H9 (cell line): ENCODE measurements at regions not wholly inside any gene's neighbourhood (a gene's known extent, or its start where the extent isn't known, plus 50 kb on each side); places are given as distances from the start of the nearest gene placed in this dataset.

ENCODE experiments used
- DNase-seq: peaks from one replicate; pipeline ENCODE4 v3.0.0-alpha.2; 2017
- H2AFZ ChIP-seq: one replicate; pipeline ENCODE4 v1.6.1; 2013; ENCODE audit warnings: mild to moderate bottlenecking, low read length, control low read depth, moderate library complexity
- H2AK5ac ChIP-seq: 2 replicates; pipeline ENCODE4 v1.6.1; 2013; ENCODE audit warnings: low read length, control low read depth, mixed read lengths; ENCODE audit not compliant: insufficient read length
- H2BK120ac ChIP-seq: one replicate; pipeline ENCODE4 v1.6.1; 2013; ENCODE audit warnings: low read depth, mild to moderate bottlenecking, low read length, control low read depth, inconsistent platforms; ENCODE audit not compliant: poor library complexity, severe bottlenecking
- H2BK12ac ChIP-seq: 2 replicates; pipeline ENCODE4 v1.6.1; 2013; ENCODE audit warnings: low read length, control low read depth, mixed read lengths, low read depth; ENCODE audit not compliant: insufficient read length
- H2BK15ac ChIP-seq: 2 replicates; pipeline ENCODE4 v1.6.1; 2013; ENCODE audit warnings: low read depth, low read length, control low read depth
- H2BK20ac ChIP-seq: one replicate; pipeline ENCODE4 v1.6.1; 2013; ENCODE audit warnings: low read depth, mild to moderate bottlenecking, low read length, control low read depth, inconsistent platforms; ENCODE audit not compliant: poor library complexity, severe bottlenecking
- H2BK5ac ChIP-seq: 2 replicates; pipeline ENCODE4 v1.6.1; 2013; ENCODE audit warnings: low read length, control low read depth, mixed read lengths; ENCODE audit not compliant: insufficient read length
- H3K14ac ChIP-seq: 2 replicates; pipeline ENCODE4 v1.6.1; 2013; ENCODE audit warnings: low read length, control low read depth; ENCODE audit not compliant: insufficient read depth
- H3K18ac ChIP-seq: 2 replicates; pipeline ENCODE4 v1.6.1; 2013; ENCODE audit warnings: low read depth, mild to moderate bottlenecking, mixed read lengths, low read length, control low read depth; ENCODE audit not compliant: insufficient read length
- H3K23ac ChIP-seq: 2 replicates; pipeline ENCODE4 v1.6.1; 2013; ENCODE audit warnings: low read length, control low read depth, mixed read lengths, low read depth; ENCODE audit not compliant: insufficient read length
- H3K23me2 ChIP-seq: 2 replicates; pipeline ENCODE4 v1.6.1; 2013; ENCODE audit warnings: low read depth, mild to moderate bottlenecking, mixed read lengths, low read length, control low read depth; ENCODE audit not compliant: insufficient read length, poor library complexity, severe bottlenecking
- H3K27ac ChIP-seq: 2 replicates; pipeline ENCODE4 v1.5.1; 2013; ENCODE audit warnings: low read length, control low read depth, mixed read lengths, low read depth; ENCODE audit not compliant: insufficient read length
- H3K27me3 ChIP-seq: 2 replicates; pipeline ENCODE4 v1.6.1; 2013; ENCODE audit warnings: low read length, control low read depth, inconsistent platforms; ENCODE audit not compliant: insufficient read depth
- H3K4ac ChIP-seq: 2 replicates; pipeline ENCODE4 v1.6.1; 2013; ENCODE audit warnings: low read depth, mild to moderate bottlenecking, control low read depth, inconsistent platforms, low read length, moderate library complexity
- H3K4me1 ChIP-seq: 2 replicates; pipeline ENCODE4 v1.6.1; 2013; ENCODE audit warnings: low read length, control low read depth, inconsistent platforms; ENCODE audit not compliant: insufficient read depth
- H3K4me2 ChIP-seq: 2 replicates; pipeline ENCODE4 v1.6.1; 2013; ENCODE audit warnings: low read length, control low read depth, mixed read lengths; ENCODE audit not compliant: insufficient read length, insufficient read depth
- H3K56ac ChIP-seq: 2 replicates; pipeline ENCODE4 v1.6.1; 2013; ENCODE audit warnings: low read depth, mild to moderate bottlenecking, mixed read lengths, low read length, control low read depth; ENCODE audit not compliant: insufficient read length
- H3K79me1 ChIP-seq: 2 replicates; pipeline ENCODE4 v1.6.1; 2013; ENCODE audit warnings: low read depth, mild to moderate bottlenecking, moderate library complexity, low read length, control low read depth, inconsistent platforms; ENCODE audit not compliant: insufficient read depth, poor library complexity, severe bottlenecking
- H3K79me2 ChIP-seq: 2 replicates; pipeline ENCODE4 v1.6.1; 2013; ENCODE audit warnings: low read length, control low read depth, inconsistent platforms; ENCODE audit not compliant: insufficient read depth
- H3K9ac ChIP-seq: 2 replicates; pipeline ENCODE4 v1.6.1; 2013; ENCODE audit warnings: low read length, control low read depth, mixed read lengths; ENCODE audit not compliant: insufficient read length; ENCODE audit errors: extremely low read depth
- H3K9me3 ChIP-seq: one replicate; pipeline ENCODE4 v1.6.1; 2013; ENCODE audit warnings: low read depth, low read length, inconsistent platforms; ENCODE audit not compliant: control insufficient read depth
- H3T11ph ChIP-seq: one replicate; pipeline ENCODE4 v1.6.1; 2013; ENCODE audit warnings: mild to moderate bottlenecking, low read length, control low read depth, inconsistent platforms
- H4K20me1 ChIP-seq: one replicate; pipeline ENCODE4 v1.6.1; 2013; ENCODE audit not compliant: control insufficient read depth, insufficient read length, insufficient read depth
- H4K5ac ChIP-seq: 2 replicates; pipeline ENCODE4 v1.6.1; 2013; ENCODE audit warnings: low read depth, mild to moderate bottlenecking, mixed read lengths, low read length, control low read depth; ENCODE audit not compliant: insufficient read length
- H4K8ac ChIP-seq: replicated peaks from 2 replicates; pipeline ENCODE4 v1.6.1; 2013; ENCODE audit warnings: low read length, control low read depth, mixed read lengths, low read depth; ENCODE audit not compliant: insufficient read length
- H4K91ac ChIP-seq: 2 replicates; pipeline ENCODE4 v1.6.1; 2013; ENCODE audit warnings: low read depth, mild to moderate bottlenecking, moderate library complexity, mixed read lengths, low read length, control low read depth; ENCODE audit not compliant: insufficient read length
- H3K27ac Mint-ChIP-seq, 3 experiments: 2 replicates in 2 of 3; 3 replicates in 1 of 3; pipeline ENCODE4 v1.8.0; 2020 to 2021; ENCODE audit warnings: mixed read lengths in 3 of 3, mild to moderate bottlenecking in 1 of 3, moderate library complexity in 1 of 3
- H3K27me3 Mint-ChIP-seq: 2 replicates; pipeline ENCODE4 v1.8.0; 2021; ENCODE audit warnings: low read depth, mild to moderate bottlenecking, moderate library complexity, mixed read lengths
- H3K36me3 Mint-ChIP-seq, 3 experiments: 2 replicates in 2 of 3; 3 replicates in 1 of 3; pipeline ENCODE4 v1.8.0; 2020 to 2021; ENCODE audit warnings: low read depth in 3 of 3, mixed read lengths in 3 of 3; ENCODE audit not compliant: insufficient read depth in 1 of 3
- H3K4me1 Mint-ChIP-seq, 2 experiments: 2 replicates each; pipeline ENCODE4 v1.8.0; 2020; ENCODE audit warnings: mixed read lengths in 2 of 2
- H3K4me3 Mint-ChIP-seq, 2 experiments: 2 replicates in 1 of 2; 3 replicates in 1 of 2; pipeline ENCODE4 v1.8.0; 2020 to 2021; ENCODE audit warnings: mild to moderate bottlenecking in 2 of 2, mixed read lengths in 2 of 2, moderate library complexity in 1 of 2
- H3K9me3 Mint-ChIP-seq, 2 experiments: 2 replicates in 1 of 2; 3 replicates in 1 of 2; pipeline ENCODE4 v1.8.0; 2020; ENCODE audit warnings: mild to moderate bottlenecking in 2 of 2, mixed read lengths in 2 of 2, moderate library complexity in 1 of 2
- TF ChIP-seq, protein P1 (sequence below): fragments of 200-600 bp; sonication (generic); conservative IDR thresholded peaks from 3 replicates; pipeline ENCODE4 v1.8.0; 2021; ENCODE audit warnings: antibody characterized with exemption, mild to moderate bottlenecking

DNA sequence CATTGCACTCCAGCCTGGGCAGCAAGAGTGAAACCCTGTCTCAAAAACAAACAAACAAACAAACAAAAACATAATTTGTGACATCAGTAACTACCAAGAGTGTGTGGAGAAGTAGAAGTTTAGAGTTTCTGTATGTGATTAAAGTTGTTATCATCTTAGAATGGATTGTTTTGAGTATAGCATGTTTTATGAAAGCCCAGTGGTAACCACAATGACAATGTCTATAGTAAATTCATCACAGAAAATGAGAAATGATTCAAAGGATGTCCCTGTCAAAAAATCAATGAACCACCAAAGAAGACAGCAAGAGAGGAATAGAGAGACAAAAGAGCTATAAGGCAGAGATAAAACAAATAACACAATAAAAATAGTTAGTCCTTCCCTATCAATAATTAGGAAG is 1299.2 kb downstream of the CNTNAP5 start:
- H2BK15ac ChIP-seq = no peak overlapping the region
- no peak overlapping the region for H3T11ph ChIP-seq
- no peak overlapping the region for H4K91ac ChIP-seq
- no peak for DNase-seq
- Mint-ChIP-seq H3K4me3 (no peak overlapping the region), H3K4me1 (no peaks in the 10 kb centered on the region), H3K9me3 (peaks cover 0 to 4% of the 10 kb centered on the region in 2 experiments; a peak in 2 of 5 replicates), H3K27ac (no peak overlapping the region), H3K36me3 (peaks cover 0 to 5% (median 0%) of the 10 kb centered on the region in 3 experiments; a peak in 2 of 7 replicates), H3K27me3 (no peaks in the 10 kb centered on the region)
- H2BK120ac ChIP-seq = no peak overlapping the region
- no peak overlapping the region for H2BK12ac ChIP-seq
- no peak overlapping the region for H3K14ac ChIP-seq
- no peaks in the 10 kb centered on the region for H4K20me1 ChIP-seq
- no peak overlapping the region for H3K56ac ChIP-seq
- no peak overlapping the region for H3K4me2 ChIP-seq
- no peaks in the 10 kb centered on the region for H3K27me3 ChIP-seq
- H3K79me2 ChIP-seq = no peaks in the 10 kb centered on the region
- no peak overlapping the region for H3K9ac ChIP-seq
- H3K79me1 ChIP-seq = no peaks in the 10 kb centered on the region
- no peak overlapping the region for H2AK5ac ChIP-seq
- no peak overlapping the region for H2AFZ ChIP-seq
- no peaks in the 10 kb centered on the region for H3K4me1 ChIP-seq
- no peaks in the 10 kb centered on the region for H3K9me3 ChIP-seq
- H4K8ac ChIP-seq = no peak overlapping the region
- H3K23me2 ChIP-seq = no peaks in the 10 kb centered on the region
- no peak overlapping the region for H2BK20ac ChIP-seq
- H2BK5ac ChIP-seq = no peak overlapping the region
- no peak overlapping the region for H4K5ac ChIP-seq
- no peak overlapping the region for H3K23ac ChIP-seq
- no peak overlapping the region for H3K27ac ChIP-seq
- no peak overlapping the region for H3K4ac ChIP-seq
- H3K18ac ChIP-seq = no peak overlapping the region
- TF ChIP-seq, protein P1, sequence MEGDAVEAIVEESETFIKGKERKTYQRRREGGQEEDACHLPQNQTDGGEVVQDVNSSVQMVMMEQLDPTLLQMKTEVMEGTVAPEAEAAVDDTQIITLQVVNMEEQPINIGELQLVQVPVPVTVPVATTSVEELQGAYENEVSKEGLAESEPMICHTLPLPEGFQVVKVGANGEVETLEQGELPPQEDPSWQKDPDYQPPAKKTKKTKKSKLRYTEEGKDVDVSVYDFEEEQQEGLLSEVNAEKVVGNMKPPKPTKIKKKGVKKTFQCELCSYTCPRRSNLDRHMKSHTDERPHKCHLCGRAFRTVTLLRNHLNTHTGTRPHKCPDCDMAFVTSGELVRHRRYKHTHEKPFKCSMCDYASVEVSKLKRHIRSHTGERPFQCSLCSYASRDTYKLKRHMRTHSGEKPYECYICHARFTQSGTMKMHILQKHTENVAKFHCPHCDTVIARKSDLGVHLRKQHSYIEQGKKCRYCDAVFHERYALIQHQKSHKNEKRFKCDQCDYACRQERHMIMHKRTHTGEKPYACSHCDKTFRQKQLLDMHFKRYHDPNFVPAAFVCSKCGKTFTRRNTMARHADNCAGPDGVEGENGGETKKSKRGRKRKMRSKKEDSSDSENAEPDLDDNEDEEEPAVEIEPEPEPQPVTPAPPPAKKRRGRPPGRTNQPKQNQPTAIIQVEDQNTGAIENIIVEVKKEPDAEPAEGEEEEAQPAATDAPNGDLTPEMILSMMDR = no peak
